PFSK-1 (cell line): ENCODE measurements at regions not wholly inside any gene's neighbourhood (a gene's known extent, or its start where the extent isn't known, plus 50 kb on each side); places are given as distances from the start of the nearest gene placed in this dataset.

Source experiments
- FOXP2 ChIP-seq: optimal IDR thresholded peaks from 2 replicates; pipeline ENCODE3; 2011; ENCODE audit warnings: borderline replicate concordance, control low read depth, inconsistent platforms; ENCODE audit not compliant: insufficient read depth; ENCODE audit errors: extremely low read length, extremely low read depth
- POLR2AphosphoS5 ChIP-seq: IDR thresholded peaks from 2 replicates; pipeline ENCODE4 v1.6.1; 2012; ENCODE audit warnings: low read depth, mild to moderate bottlenecking, control low read depth, low read length, moderate library complexity
- REST ChIP-seq, 2 experiments: IDR thresholded peaks; 2 replicates each; pipeline versions ENCODE4 v1.6.1 to v1.8.0; 2011 to 2012; ENCODE audit warnings: low read depth in 2 of 2, low read length in 2 of 2, control low read depth in 1 of 2, inconsistent platforms in 1 of 2, mild to moderate bottlenecking in 1 of 2, moderate library complexity in 1 of 2; ENCODE audit not compliant: insufficient read depth in 1 of 2
- SIN3A ChIP-seq: IDR thresholded peaks from 2 replicates; pipeline ENCODE4 v1.6.1; 2012; ENCODE audit warnings: mild to moderate bottlenecking, low read length, moderate library complexity, borderline replicate concordance; ENCODE audit not compliant: insufficient read depth
- TAF1 ChIP-seq: IDR thresholded peaks from 2 replicates; pipeline ENCODE4 v1.6.1; 2012; ENCODE audit warnings: low read length, control low read depth, borderline replicate concordance; ENCODE audit not compliant: insufficient read depth

GRCh38 chr12:127396734-127397133 is 870.2 kb upstream of the TMEM132C start:
- TF ChIP-seq REST (IDR thresholded peaks at IDR 0.05; ENCODE audit: insufficient read depth in 1 of 2, low read depth in 2 of 2, low read length in 2 of 2) (no peak), FOXP2 (no peak)

GRCh38 chr12:127398016-127398710 is 868.8 kb upstream of the TMEM132C start:
- no peak for TF ChIP-seq FOXP2
- TF ChIP-seq SIN3A = no peak
- no peak for TF ChIP-seq TAF1
- no peak for TF ChIP-seq REST (IDR thresholded peaks at IDR 0.05; ENCODE audit: insufficient read depth in 1 of 2, low read depth in 2 of 2, low read length in 2 of 2)
- TF ChIP-seq POLR2AphosphoS5 = no peak

- TF ChIP-seq SIN3A (no peak), FOXP2 (no peak), POLR2AphosphoS5 (no peak), REST (IDR thresholded peaks at IDR 0.05; ENCODE audit: insufficient read depth in 1 of 2, low read depth in 2 of 2, low read length in 2 of 2) (no peak), TAF1 (no peak)
Measured at GRCh38 chr12:127399451-127399850, 867.5 kb upstream of the TMEM132C start.

- TF ChIP-seq POLR2AphosphoS5 = no peak
- no peak for TF ChIP-seq REST (IDR thresholded peaks at IDR 0.05; ENCODE audit: insufficient read depth in 1 of 2, low read depth in 2 of 2, low read length in 2 of 2)
- no peak for TF ChIP-seq TAF1
- no peak for TF ChIP-seq SIN3A
Measured at GRCh38 chr12:127400221-127400620, 866.7 kb upstream of the TMEM132C start.

GRCh38 chr12:127401005-127401404 is 866.0 kb upstream of the TMEM132C start:
- no peak for TF ChIP-seq TAF1
- no peak for TF ChIP-seq REST (IDR thresholded peaks at IDR 0.05; ENCODE audit: insufficient read depth in 1 of 2, low read depth in 2 of 2, low read length in 2 of 2)
- TF ChIP-seq SIN3A = no peak
- TF ChIP-seq FOXP2 = no peak
- TF ChIP-seq POLR2AphosphoS5 = no peak
